Nephron (organoid): ENCODE measurements at regions not wholly inside any gene's neighbourhood (a gene's known extent, or its start where the extent isn't known, plus 50 kb on each side); places are given as distances from the start of the nearest gene placed in this dataset.

Source experiments
- H3K27ac Mint-ChIP-seq, 3 experiments: 2 replicates each; pipeline ENCODE4 v1.8.0; 2020; ENCODE audit warnings: mixed read lengths in 3 of 3, mild to moderate bottlenecking in 2 of 3, moderate library complexity in 1 of 3
- H3K27me3 Mint-ChIP-seq: 2 replicates; pipeline ENCODE4 v1.8.0; 2021; ENCODE audit warnings: low read depth, mild to moderate bottlenecking, moderate library complexity, mixed read lengths
- H3K36me3 Mint-ChIP-seq: 2 replicates; pipeline ENCODE4 v1.8.0; 2020; ENCODE audit warnings: low read depth, mixed read lengths
- H3K4me1 Mint-ChIP-seq: 2 replicates; pipeline ENCODE4 v1.8.0; 2020; ENCODE audit warnings: mixed read lengths
- H3K4me3 Mint-ChIP-seq, 3 experiments: 2 replicates each; pipeline ENCODE4 v1.8.0; 2020; ENCODE audit warnings: mild to moderate bottlenecking in 3 of 3, mixed read lengths in 3 of 3, moderate library complexity in 2 of 3
- H3K9me3 Mint-ChIP-seq: 2 replicates; pipeline ENCODE4 v1.8.0; 2020; ENCODE audit warnings: mixed read lengths
- CTCF ChIP-seq, 3 experiments: fragments of 200-600 bp; sonication (generic); IDR thresholded peaks; one replicate each; pipeline ENCODE4 v1.5.0; 2021; ENCODE audit warnings: antibody characterized with exemption in 3 of 3; ENCODE audit not compliant: unreplicated experiment in 3 of 3

- H3K27me3 Mint-ChIP-seq = peaks cover 13% of the 10 kb centered on the region
- H3K9me3 Mint-ChIP-seq = no peaks in the 10 kb centered on the region
- H3K36me3 Mint-ChIP-seq = no peaks in the 10 kb centered on the region
- no peak for TF ChIP-seq CTCF (IDR thresholded peaks at IDR 0.05; ENCODE audit: unreplicated experiment in 3 of 3)
- peaks cover 28% of the 10 kb centered on the region for H3K4me1 Mint-ChIP-seq
- H3K27ac Mint-ChIP-seq = peak overlapping the region; percentile 48 to 92 (median 56)
- H3K4me3 Mint-ChIP-seq = no peak overlapping the region
Observed at GRCh38 chr10:78207216-78207615, 173.6 kb downstream of the RPS24 start.

- no peak for TF ChIP-seq CTCF (IDR thresholded peaks at IDR 0.05; ENCODE audit: unreplicated experiment in 3 of 3)
- H3K4me1 Mint-ChIP-seq = peaks cover 28% of the 10 kb centered on the region
- peaks cover 13% of the 10 kb centered on the region for H3K27me3 Mint-ChIP-seq
- H3K36me3 Mint-ChIP-seq = no peaks in the 10 kb centered on the region
- no peaks in the 10 kb centered on the region for H3K9me3 Mint-ChIP-seq
- peak overlapping the region in 2 of 3 experiments; percentile 48 to 92 for H3K27ac Mint-ChIP-seq
- no peak overlapping the region for H3K4me3 Mint-ChIP-seq
Observed at GRCh38 chr10:78207776-78208175, 174.1 kb downstream of the RPS24 start.

GRCh38 chr10:78209970-78210369, 176.3 kb downstream of the RPS24 start:
- Mint-ChIP-seq H3K4me3 (no peak overlapping the region), H3K4me1 (peaks cover 38% of the 10 kb centered on the region), H3K27me3 (peaks cover 8% of the 10 kb centered on the region), H3K9me3 (no peaks in the 10 kb centered on the region), H3K36me3 (no peaks in the 10 kb centered on the region), H3K27ac (peak overlapping the region in 2 of 3 experiments; percentile 43 to 58)
- TF ChIP-seq CTCF (IDR thresholded peaks at IDR 0.05; ENCODE audit: unreplicated experiment in 3 of 3) = no peak

GRCh38 chr10:78210548-78210947, 176.9 kb downstream of the RPS24 start:
- TF ChIP-seq CTCF (IDR thresholded peaks at IDR 0.05; ENCODE audit: unreplicated experiment in 3 of 3) = no peak
- Mint-ChIP-seq H3K4me3 (no peak overlapping the region), H3K4me1 (peaks cover 43% of the 10 kb centered on the region), H3K27me3 (peaks cover 12% of the 10 kb centered on the region), H3K9me3 (no peaks in the 10 kb centered on the region), H3K27ac (no peak overlapping the region), H3K36me3 (no peaks in the 10 kb centered on the region)

GRCh38 chr10:78210976-78211375, 177.3 kb downstream of the RPS24 start:
- TF ChIP-seq CTCF (IDR thresholded peaks at IDR 0.05; ENCODE audit: unreplicated experiment in 3 of 3) = no peak
- Mint-ChIP-seq H3K9me3 (no peaks in the 10 kb centered on the region), H3K4me3 (no peak overlapping the region), H3K4me1 (peaks cover 48% of the 10 kb centered on the region), H3K36me3 (no peaks in the 10 kb centered on the region), H3K27me3 (peaks cover 13% of the 10 kb centered on the region), H3K27ac (peak overlapping the region in 2 of 3 experiments; percentile 52 to 65)

- H3K4me1 Mint-ChIP-seq = peaks cover 53% of the 10 kb centered on the region
- no peak overlapping the region for H3K4me3 Mint-ChIP-seq
- H3K27me3 Mint-ChIP-seq = peaks cover 13% of the 10 kb centered on the region
- H3K36me3 Mint-ChIP-seq = no peaks in the 10 kb centered on the region
- peak overlapping the region in 2 of 3 experiments; percentile 52 to 65 for H3K27ac Mint-ChIP-seq
- H3K9me3 Mint-ChIP-seq = no peaks in the 10 kb centered on the region
- TF ChIP-seq CTCF (IDR thresholded peaks at IDR 0.05; ENCODE audit: unreplicated experiment in 3 of 3) = peak; percentile 66 to 70 (median 68)
Observed at GRCh38 chr10:78211561-78212051, 177.9 kb downstream of the RPS24 start.
